NB4 (cell line): ENCODE measurements at regions not wholly inside any gene's neighbourhood (a gene's known extent, or its start where the extent isn't known, plus 50 kb on each side); places are given as distances from the start of the nearest gene placed in this dataset.

ENCODE experiments used
- DNase-seq: peaks from one replicate; pipeline ENCODE4 v3.0.0; 2010; ENCODE audit warnings: low read depth
- H3K4me3 ChIP-seq: one replicate; pipeline ENCODE4 v1.5.1; 2011; ENCODE audit warnings: mild to moderate bottlenecking, low read depth, low read length, moderate library complexity
- MAX ChIP-seq: IDR thresholded peaks from 2 replicates; pipeline ENCODE4 v1.6.1; 2011; ENCODE audit warnings: low read depth, low read length
- MYC ChIP-seq: IDR thresholded peaks from 2 replicates; pipeline ENCODE4 v1.6.1; 2011; ENCODE audit warnings: low read depth, low read length
- POLR2A ChIP-seq: IDR thresholded peaks from 2 replicates; pipeline ENCODE4 v1.6.1; 2011; ENCODE audit warnings: mild to moderate bottlenecking; ENCODE audit not compliant: insufficient read length; ENCODE audit errors: extremely low read depth
- TF ChIP-seq, protein P1 (sequence below): IDR thresholded peaks from one replicate; pipeline ENCODE4 v1.5.1; 2012; ENCODE audit warnings: low read depth, low read length

DNA sequence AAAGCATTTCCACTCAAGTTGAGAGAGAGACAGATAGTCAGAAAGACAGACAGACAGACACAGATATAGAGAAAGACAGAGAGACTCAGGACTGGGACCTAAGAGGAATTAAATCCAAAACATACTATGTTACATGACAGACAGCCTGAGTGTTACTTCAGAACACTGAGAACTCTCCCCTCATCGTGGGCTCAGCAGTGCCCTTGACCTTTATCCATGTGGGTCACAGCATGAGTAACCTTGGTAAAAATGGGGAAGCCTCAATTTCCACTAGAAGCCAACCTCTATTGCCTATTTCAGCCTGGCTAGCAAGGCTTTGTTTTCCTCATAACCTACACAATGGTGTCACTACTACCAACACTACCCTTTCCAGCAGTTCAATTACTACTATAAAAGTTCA lies 81.9 kb upstream of the TRABD2B start:
- TF ChIP-seq MYC: no peak
- TF ChIP-seq, protein P1, sequence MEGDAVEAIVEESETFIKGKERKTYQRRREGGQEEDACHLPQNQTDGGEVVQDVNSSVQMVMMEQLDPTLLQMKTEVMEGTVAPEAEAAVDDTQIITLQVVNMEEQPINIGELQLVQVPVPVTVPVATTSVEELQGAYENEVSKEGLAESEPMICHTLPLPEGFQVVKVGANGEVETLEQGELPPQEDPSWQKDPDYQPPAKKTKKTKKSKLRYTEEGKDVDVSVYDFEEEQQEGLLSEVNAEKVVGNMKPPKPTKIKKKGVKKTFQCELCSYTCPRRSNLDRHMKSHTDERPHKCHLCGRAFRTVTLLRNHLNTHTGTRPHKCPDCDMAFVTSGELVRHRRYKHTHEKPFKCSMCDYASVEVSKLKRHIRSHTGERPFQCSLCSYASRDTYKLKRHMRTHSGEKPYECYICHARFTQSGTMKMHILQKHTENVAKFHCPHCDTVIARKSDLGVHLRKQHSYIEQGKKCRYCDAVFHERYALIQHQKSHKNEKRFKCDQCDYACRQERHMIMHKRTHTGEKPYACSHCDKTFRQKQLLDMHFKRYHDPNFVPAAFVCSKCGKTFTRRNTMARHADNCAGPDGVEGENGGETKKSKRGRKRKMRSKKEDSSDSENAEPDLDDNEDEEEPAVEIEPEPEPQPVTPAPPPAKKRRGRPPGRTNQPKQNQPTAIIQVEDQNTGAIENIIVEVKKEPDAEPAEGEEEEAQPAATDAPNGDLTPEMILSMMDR: no peak
- TF ChIP-seq MAX: no peak
- TF ChIP-seq POLR2A: no peak
- DNase-seq: no peak
- no peak overlapping the region for H3K4me3 ChIP-seq

DNA sequence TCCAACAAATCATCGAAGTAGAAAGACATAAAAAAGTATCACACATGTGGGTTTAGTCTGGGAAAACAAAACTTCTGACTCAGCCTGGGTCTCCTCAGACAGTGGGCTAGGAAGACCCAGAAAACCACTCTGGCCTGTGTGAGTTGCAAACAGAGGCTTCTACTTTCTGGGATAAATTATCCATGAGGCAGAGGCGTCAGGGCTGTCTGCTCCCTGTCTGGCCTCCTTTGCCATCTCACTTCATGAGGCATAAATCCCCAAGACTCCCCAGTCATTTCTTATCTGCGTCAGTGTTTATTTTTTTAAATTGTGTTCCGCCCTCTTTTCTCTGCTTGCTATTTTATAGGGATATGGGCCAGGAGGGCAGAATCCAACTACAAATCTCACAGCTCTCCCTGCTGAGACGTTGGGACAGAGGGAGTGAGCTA lies 80.6 kb upstream of the TRABD2B start:
- TF ChIP-seq MAX (no peak), MYC (no peak), POLR2A (no peak)
- TF ChIP-seq, protein P1: no peak
- no peak overlapping the region for H3K4me3 ChIP-seq
- no peak for DNase-seq

DNA sequence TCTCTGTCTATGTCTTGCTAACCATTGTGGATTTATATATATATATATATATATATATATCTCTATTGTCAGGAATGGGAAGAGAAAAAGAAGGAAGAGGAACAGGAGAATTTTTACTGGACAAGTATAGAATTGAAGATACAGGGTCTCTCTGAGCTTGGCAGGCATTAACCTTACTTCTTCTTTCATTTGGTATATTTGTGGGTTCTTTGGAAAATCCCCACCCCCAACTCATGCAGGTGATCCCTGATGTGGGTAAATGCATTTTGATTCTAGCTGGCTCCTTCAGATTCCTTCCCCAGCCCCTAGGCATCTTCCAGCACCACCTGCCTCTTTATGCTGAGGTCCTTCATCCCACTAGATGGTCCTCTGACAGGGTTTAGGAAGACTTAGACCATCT lies 78.8 kb upstream of the TRABD2B start:
- TF ChIP-seq MAX (no peak), MYC (no peak), POLR2A (no peak)
- TF ChIP-seq, protein P1: no peak
- no peak for DNase-seq
- H3K4me3 ChIP-seq: no peak overlapping the region

DNA sequence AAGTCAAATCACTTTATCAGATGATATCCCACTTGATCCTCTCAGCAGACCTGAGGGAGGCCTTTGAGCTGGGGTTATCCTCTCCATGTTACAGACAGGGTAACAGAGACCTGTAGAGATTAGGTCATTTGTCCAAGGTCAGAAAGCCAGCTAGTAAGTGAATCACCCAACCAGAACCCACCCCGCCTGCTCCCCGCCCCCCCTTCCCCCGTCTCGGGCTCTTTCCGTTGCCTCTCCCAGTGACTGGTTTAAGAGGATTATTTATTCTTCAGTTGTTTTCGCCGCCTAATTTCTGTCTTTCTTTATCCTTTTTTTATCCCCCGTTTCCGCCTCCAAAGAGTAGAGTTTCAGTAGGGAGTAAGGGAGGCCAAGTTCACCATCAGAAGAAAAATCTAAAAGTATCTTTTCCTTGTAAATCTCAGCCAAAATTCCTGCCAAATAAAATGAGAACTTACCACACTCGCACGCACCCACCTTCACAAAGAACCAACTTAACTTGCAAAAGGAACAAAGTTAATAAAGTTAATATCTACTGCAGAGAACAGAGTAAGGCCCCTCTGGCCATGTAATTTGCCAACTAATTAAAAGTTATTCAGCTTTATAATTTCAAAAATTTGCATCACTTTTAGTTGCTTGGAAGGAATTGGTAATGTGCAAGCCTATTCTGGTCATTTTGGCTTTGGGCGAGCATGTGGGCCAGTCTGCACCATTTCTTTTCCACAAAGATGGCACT lies 76.8 kb upstream of the TRABD2B start:
- TF ChIP-seq POLR2A (no peak), MYC (no peak)
- TF ChIP-seq, protein P1: no peak
- no peak for DNase-seq
- no peak overlapping the region for H3K4me3 ChIP-seq

- DNase-seq: no peak
- TF ChIP-seq, protein P1: no peak
- TF ChIP-seq MYC (no peak), POLR2A (no peak), MAX (no peak)
- H3K4me3 ChIP-seq: no peak overlapping the region
Measured at GRCh38 chr1:48071513-48071912, 74.3 kb upstream of the TRABD2B start.

DNA sequence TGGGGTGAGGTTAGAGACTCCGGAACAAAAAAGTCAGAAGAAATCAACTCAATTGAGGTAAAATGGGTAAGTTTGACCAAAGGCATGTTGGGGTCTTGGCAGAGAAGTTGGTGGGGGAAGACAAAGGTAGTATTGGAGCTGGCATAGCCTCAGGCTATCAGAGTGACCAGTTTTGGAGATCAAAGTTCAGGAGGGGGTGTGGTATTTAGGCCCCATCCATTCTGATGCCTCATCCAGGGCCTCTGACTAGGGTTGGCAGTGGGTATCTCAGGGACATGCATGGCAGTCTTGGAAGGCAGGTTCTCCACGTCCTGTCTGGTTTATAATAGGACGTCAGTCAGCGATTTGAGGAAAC lies 73.2 kb upstream of the TRABD2B start:
- DNase-seq: no peak
- no peak overlapping the region for H3K4me3 ChIP-seq
- TF ChIP-seq, protein P1: no peak
- TF ChIP-seq MAX (no peak), MYC (no peak), POLR2A (no peak)
